GM12873 (cell line): ENCODE measurements at regions not wholly inside any gene's neighbourhood (a gene's known extent, or its start where the extent isn't known, plus 50 kb on each side); places are given as distances from the start of the nearest gene placed in this dataset.

ENCODE experiments used
- CTCF ChIP-seq: IDR thresholded peaks from 2 replicates; pipeline ENCODE4 v1.5.1; 2012; ENCODE audit warnings: low read depth, mild to moderate bottlenecking, moderate library complexity, low read length, control low read depth; ENCODE audit not compliant: insufficient read depth; ENCODE audit errors: missing control alignments

- TF ChIP-seq CTCF, result no peak
Observed at GRCh38 chr2:138853761-138854160, 73.6 kb upstream of the NXPH2 start.

- no peak for TF ChIP-seq CTCF
Observed at GRCh38 chr2:138853296-138853695, 73.1 kb upstream of the NXPH2 start.

- peak; percentile 52 for TF ChIP-seq CTCF
Observed at GRCh38 chr2:138846216-138846821, 66.1 kb upstream of the NXPH2 start.

GRCh38 chr2:138842341-138842740 is 62.2 kb upstream of the NXPH2 start:
- no peak for TF ChIP-seq CTCF

- TF ChIP-seq CTCF, result no peak
Observed at GRCh38 chr2:138841459-138841858, 61.3 kb upstream of the NXPH2 start.

GRCh38 chr2:138838851-138839620 is 58.8 kb upstream of the NXPH2 start:
- TF ChIP-seq CTCF, result no peak

- TF ChIP-seq CTCF, result no peak
Observed at GRCh38 chr2:138831691-138832090, 51.5 kb upstream of the NXPH2 start.
